NCI-H2171 treated with DMSO at 0.1 percent for 48 hours (cell line): ENCODE measurements at regions not wholly inside any gene's neighbourhood (a gene's known extent, or its start where the extent isn't known, plus 50 kb on each side); places are given as distances from the start of the nearest gene placed in this dataset.

Source experiments
- DNase-seq: peaks from one replicate; lab custom pipeline; 2025; lab: John Stamatoyannopoulos, UW

- no peak for DNase-seq
These were observed 664.4 kb downstream of the PTPRU start for GRCh38 chr1:29900712-29901111.

- DNase-seq, result no peak
These were observed 663.9 kb downstream of the PTPRU start for GRCh38 chr1:29900104-29900679.

GRCh38 chr1:29896791-29897714 lies 660.7 kb downstream of the PTPRU start:
- DNase-seq, result no peak

GRCh38 chr1:29896300-29896699 lies 660.0 kb downstream of the PTPRU start:
- no peak for DNase-seq

GRCh38 chr1:29895201-29895600 lies 658.9 kb downstream of the PTPRU start:
- no peak for DNase-seq

GRCh38 chr1:29894311-29894710 lies 658.0 kb downstream of the PTPRU start:
- no peak for DNase-seq

GRCh38 chr1:29893806-29894205 lies 657.5 kb downstream of the PTPRU start:
- no peak for DNase-seq

- DNase-seq, result no peak
These were observed 656.9 kb downstream of the PTPRU start for GRCh38 chr1:29893046-29893723.

GRCh38 chr1:29892247-29892646 lies 655.9 kb downstream of the PTPRU start:
- DNase-seq, result no peak

GRCh38 chr1:29890201-29890959 lies 654.1 kb downstream of the PTPRU start:
- no peak for DNase-seq

GRCh38 chr1:29889776-29890175 lies 653.5 kb downstream of the PTPRU start:
- no peak for DNase-seq

GRCh38 chr1:29884740-29885139 lies 648.4 kb downstream of the PTPRU start:
- no peak for DNase-seq

GRCh38 chr1:29883986-29884385 lies 647.7 kb downstream of the PTPRU start:
- no peak for DNase-seq

GRCh38 chr1:29883411-29883832 lies 647.1 kb downstream of the PTPRU start:
- DNase-seq, result no peak

GRCh38 chr1:29880556-29880955 lies 644.2 kb downstream of the PTPRU start:
- DNase-seq, result peak; percentile 21

GRCh38 chr1:29879217-29879616 lies 642.9 kb downstream of the PTPRU start:
- DNase-seq, result no peak

- DNase-seq, result peak; percentile 7
These were observed 642.2 kb downstream of the PTPRU start for GRCh38 chr1:29878501-29878900.

- DNase-seq, result peak; percentile 88
These were observed 640.6 kb downstream of the PTPRU start for GRCh38 chr1:29876902-29877301.

GRCh38 chr1:29876441-29876840 lies 640.1 kb downstream of the PTPRU start:
- DNase-seq, result no peak

- DNase-seq, result peak; percentile 46
These were observed 639.3 kb downstream of the PTPRU start for GRCh38 chr1:29875557-29876028.

- no peak for DNase-seq
These were observed 634.3 kb downstream of the PTPRU start for GRCh38 chr1:29870621-29871020.

- DNase-seq, result no peak
These were observed 633.5 kb downstream of the PTPRU start for GRCh38 chr1:29869802-29870201.
